GM12875 (cell line): ENCODE measurements at regions not wholly inside any gene's neighbourhood (a gene's known extent, or its start where the extent isn't known, plus 50 kb on each side); places are given as distances from the start of the nearest gene placed in this dataset.

Source experiments
- H3K4me3 ChIP-seq: one replicate; pipeline ENCODE4 v1.5.1; 2011; ENCODE audit warnings: low read depth, low read length, control low read depth
- CTCF ChIP-seq: IDR thresholded peaks from 2 replicates; pipeline ENCODE4 v1.5.1; 2011; ENCODE audit warnings: low read depth, mild to moderate bottlenecking, control low read depth, inconsistent platforms, low read length, moderate library complexity, borderline replicate concordance; ENCODE audit not compliant: insufficient read depth

DNA sequence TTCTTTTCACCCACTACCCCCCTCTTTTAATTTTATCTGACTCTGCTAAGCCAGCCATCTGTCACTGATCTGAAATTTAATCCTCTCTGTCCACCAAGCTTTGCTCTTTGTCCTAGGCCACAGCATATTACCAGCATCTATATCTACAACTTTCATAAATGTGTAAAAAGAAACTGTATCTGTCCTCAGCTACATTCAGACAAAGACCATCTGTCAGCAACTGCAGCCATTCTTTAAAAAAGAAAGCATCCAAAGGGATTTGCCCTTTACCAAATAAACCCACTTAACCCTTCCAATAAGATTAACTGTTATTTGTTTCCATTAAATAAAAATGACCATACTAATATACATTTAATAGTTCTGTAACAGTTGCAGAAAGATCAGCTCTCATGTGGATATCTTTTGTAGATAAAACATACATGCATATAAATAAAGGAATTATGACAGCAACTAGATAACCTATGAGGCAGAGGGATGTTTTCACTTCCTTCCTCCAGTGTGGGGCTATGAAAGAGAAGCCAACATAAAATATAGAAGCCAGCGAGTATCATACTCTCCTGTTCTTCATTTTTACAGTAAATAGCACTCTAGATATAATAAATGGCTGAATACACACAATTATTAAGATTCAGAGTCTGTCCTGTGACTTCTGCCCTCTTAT lies 602.5 kb upstream of the SALL1 start:
- no peak overlapping the region for H3K4me3 ChIP-seq
- no peak for TF ChIP-seq CTCF

- TF ChIP-seq CTCF: no peak
- H3K4me3 ChIP-seq: no peak overlapping the region
These were observed 601.4 kb upstream of the SALL1 start for GRCh38 chr16:51752438-51752995.

DNA sequence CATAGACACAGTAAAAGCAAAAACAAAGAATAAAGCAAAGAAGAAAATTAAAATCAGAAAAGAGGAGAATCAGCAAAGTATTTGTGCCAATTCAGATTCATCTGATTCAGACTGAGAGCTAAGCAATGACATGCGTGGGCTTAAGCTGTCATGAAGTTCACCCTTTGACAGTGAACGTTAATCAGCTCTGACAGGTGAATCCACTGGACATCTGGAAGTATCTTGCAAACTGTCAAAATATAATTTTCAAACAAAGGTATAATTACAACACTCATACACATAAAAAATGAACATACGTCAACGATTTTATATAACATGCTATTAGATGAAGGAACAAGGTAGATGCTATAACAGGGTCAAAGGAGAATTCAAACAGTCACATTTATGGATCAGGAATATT lies 596.3 kb upstream of the SALL1 start:
- no peak for TF ChIP-seq CTCF

DNA sequence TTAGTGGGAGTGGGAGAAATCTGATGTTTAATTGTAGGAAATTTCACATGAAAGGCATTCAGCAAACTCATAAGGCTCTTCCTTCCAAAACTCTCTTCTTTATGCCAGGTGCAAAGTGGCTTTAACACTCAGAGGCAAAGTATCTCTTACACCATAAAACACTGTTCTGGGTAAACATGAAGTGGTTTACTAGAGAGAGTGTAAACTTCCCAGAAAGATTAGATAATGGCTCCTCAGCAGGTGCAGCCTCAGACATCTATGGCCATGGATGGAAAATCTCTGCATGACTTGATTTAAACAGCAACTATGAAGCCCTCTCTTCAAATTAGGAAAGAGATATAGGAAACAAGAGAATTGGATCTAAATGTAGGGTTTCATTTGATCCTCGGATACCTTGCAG lies 583.1 kb upstream of the SALL1 start:
- H3K4me3 ChIP-seq: no peak overlapping the region
- no peak for TF ChIP-seq CTCF

More for the DNA sequence above, 596.3 kb upstream of the SALL1 start:
- H3K4me3 ChIP-seq: no peak overlapping the region

- no peak for TF ChIP-seq CTCF
These were observed 582.1 kb upstream of the SALL1 start for GRCh38 chr16:51733181-51733580.

GRCh38 chr16:51731160-51731559 lies 580.1 kb upstream of the SALL1 start:
- no peak overlapping the region for H3K4me3 ChIP-seq
- no peak for TF ChIP-seq CTCF

More at GRCh38 chr16:51733181-51733580, 582.1 kb upstream of the SALL1 start:
- no peak overlapping the region for H3K4me3 ChIP-seq
